Neural crest cell (in vitro differentiated cells): ENCODE measurements at regions not wholly inside any gene's neighbourhood (a gene's known extent, or its start where the extent isn't known, plus 50 kb on each side); places are given as distances from the start of the nearest gene placed in this dataset.

Source experiments
- DNase-seq: peaks from one replicate; pipeline ENCODE4 v3.0.0; 2021; ENCODE audit warnings: low read depth, mixed read lengths, low spot score
- H3K27ac Mint-ChIP-seq: one replicate; pipeline ENCODE4 v1.8.0; 2021; ENCODE audit warnings: mild to moderate bottlenecking, mixed read lengths; ENCODE audit not compliant: unreplicated experiment
- H3K27me3 Mint-ChIP-seq: 2 replicates; pipeline ENCODE4 v1.8.0; 2021; ENCODE audit warnings: low read depth, mild to moderate bottlenecking, mixed read lengths
- H3K36me3 Mint-ChIP-seq: 2 replicates; pipeline ENCODE4 v1.8.0; 2021; ENCODE audit warnings: low read depth, mild to moderate bottlenecking, mixed read lengths
- H3K4me1 Mint-ChIP-seq: 2 replicates; pipeline ENCODE4 v1.8.0; 2021; ENCODE audit warnings: mixed read lengths
- H3K4me3 Mint-ChIP-seq: one replicate; pipeline ENCODE4 v1.8.0; 2021; ENCODE audit warnings: mild to moderate bottlenecking, mixed read lengths
- H3K9me3 Mint-ChIP-seq: 2 replicates; pipeline ENCODE4 v1.8.0; 2021; ENCODE audit warnings: mixed read lengths
- TF ChIP-seq, protein P1 (sequence below): fragments of 200-600 bp; sonication (generic); conservative IDR thresholded peaks from 2 replicates; pipeline ENCODE4 v1.5.0; 2021; ENCODE audit warnings: antibody characterized with exemption, mild to moderate bottlenecking

DNA sequence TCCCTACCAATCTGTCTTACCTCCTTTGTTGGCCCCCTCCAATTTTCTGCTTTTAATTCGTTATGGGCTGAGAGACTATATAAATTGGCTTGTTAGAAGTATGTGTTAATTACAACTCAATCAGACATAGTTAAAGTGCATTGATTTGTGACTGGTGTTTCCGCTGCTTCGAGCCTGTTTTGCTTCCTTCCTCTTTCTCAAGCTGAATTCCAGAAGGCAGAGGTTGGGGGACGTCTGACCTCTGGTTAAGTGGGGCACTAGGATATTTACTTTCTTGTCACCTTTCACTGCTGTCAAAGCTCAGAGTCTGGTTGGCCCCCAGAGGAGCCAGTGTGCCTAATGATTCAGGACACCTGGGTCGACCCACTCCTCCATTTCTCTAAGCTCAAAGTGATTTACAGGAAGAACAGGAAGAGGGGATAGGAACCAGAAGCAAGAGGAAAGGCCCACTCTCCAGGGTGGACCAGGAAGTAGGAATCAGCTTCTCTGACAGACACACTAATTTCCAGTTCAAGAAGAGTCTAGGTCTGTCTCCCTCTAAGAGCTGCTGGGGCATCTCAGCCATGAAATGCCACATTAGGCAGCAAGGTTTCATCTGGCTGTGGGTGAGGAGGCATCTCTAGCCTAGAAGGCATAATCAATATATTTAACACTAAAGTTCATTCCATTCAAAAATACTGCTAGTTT, 397.2 kb upstream of the NPVF start:
- Mint-ChIP-seq H3K4me3 (no peak overlapping the region), H3K4me1 (peaks cover 12% of the 10 kb centered on the region), H3K27me3 (no peaks in the 10 kb centered on the region), H3K27ac (no peak overlapping the region), H3K36me3 (no peaks in the 10 kb centered on the region), H3K9me3 (peaks cover 3% of the 10 kb centered on the region)
- TF ChIP-seq, protein P1, sequence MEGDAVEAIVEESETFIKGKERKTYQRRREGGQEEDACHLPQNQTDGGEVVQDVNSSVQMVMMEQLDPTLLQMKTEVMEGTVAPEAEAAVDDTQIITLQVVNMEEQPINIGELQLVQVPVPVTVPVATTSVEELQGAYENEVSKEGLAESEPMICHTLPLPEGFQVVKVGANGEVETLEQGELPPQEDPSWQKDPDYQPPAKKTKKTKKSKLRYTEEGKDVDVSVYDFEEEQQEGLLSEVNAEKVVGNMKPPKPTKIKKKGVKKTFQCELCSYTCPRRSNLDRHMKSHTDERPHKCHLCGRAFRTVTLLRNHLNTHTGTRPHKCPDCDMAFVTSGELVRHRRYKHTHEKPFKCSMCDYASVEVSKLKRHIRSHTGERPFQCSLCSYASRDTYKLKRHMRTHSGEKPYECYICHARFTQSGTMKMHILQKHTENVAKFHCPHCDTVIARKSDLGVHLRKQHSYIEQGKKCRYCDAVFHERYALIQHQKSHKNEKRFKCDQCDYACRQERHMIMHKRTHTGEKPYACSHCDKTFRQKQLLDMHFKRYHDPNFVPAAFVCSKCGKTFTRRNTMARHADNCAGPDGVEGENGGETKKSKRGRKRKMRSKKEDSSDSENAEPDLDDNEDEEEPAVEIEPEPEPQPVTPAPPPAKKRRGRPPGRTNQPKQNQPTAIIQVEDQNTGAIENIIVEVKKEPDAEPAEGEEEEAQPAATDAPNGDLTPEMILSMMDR, result no peak
- DNase-seq, result no peak

DNA sequence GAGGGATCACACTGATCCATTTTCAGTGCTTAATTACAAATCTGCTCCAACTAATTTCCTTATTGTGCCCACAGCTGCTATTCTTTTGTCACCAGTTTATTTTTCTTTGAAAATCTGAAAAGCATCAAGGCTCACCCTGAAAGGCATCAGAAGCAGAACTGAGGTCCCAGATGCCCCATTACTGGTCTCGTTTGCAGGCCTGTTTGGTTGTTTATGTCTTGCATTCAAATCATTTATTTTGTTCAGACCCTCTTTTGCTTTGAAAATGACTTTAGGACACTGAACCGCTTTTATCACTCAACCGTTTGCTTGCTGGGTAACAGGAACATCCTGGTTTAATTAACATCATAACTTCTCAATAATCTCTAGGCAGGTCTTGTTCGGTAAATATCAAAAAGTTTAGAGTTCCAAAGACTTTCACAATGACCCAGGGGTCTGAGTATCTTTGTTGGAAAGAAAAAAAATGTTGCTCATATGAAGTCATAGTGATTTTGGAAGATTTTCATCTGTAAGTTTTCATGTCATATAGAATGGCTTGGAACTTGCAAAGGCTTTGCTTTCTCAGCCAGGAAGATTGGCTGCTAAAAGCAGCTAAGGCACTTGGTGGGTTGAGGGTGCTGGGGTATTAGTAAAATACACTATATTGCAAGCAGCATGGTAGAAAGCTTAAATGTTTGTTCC, 398.3 kb upstream of the NPVF start:
- Mint-ChIP-seq H3K4me3 (no peak overlapping the region), H3K27ac (no peak overlapping the region), H3K4me1 (peaks cover 12% of the 10 kb centered on the region), H3K27me3 (no peaks in the 10 kb centered on the region), H3K9me3 (peaks cover 3% of the 10 kb centered on the region), H3K36me3 (no peaks in the 10 kb centered on the region)
- TF ChIP-seq, protein P1, result no peak
- no peak for DNase-seq

DNA sequence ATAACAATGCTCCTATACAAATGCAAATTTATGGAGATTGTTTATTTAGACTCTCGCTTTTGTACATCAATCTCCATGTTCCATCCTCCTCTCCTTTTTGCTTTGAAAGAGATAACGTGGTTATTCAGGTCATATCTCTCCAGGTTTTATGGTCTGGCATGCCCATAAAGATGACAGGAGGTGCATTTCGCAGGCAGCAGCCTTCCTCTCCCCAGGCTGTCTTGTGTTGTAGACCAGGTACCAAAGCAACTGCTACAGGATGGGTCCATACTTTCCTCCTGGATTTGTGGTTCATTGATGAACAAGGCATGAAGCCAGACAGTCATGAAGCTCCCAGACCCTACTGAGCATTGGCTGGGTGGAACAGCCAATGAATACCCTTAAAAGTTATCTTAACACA, 400.2 kb upstream of the NPVF start:
- no peak for DNase-seq
- TF ChIP-seq, protein P1, result no peak
- H3K27ac Mint-ChIP-seq, result no peak overlapping the region
- H3K9me3 Mint-ChIP-seq, result peaks cover 3% of the 10 kb centered on the region
- no peak overlapping the region for H3K4me3 Mint-ChIP-seq
- H3K4me1 Mint-ChIP-seq, result peaks cover 19% of the 10 kb centered on the region
- no peaks in the 10 kb centered on the region for H3K27me3 Mint-ChIP-seq
- H3K36me3 Mint-ChIP-seq, result no peaks in the 10 kb centered on the region

DNA sequence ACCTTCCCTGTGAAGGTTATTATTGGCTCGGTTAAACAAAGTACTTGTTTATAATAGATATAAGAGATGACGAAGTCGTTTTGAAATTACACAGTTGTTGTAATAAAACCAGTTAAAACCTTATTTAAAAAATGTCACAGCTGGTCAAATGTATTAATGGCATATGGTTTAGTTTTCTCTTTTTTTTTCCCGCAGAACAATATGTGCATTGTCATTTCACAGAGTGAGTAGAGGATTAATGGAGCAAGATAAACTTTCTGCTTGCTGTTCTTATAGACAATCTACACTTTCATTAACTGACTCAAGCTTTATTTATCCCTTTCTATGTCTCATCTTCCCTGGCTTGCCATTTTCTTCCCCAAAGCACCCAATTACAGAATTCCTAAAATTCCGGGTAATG, 404.3 kb upstream of the NPVF start:
- Mint-ChIP-seq H3K4me3 (no peak overlapping the region), H3K4me1 (peaks cover 10% of the 10 kb centered on the region), H3K36me3 (no peaks in the 10 kb centered on the region), H3K27ac (no peak overlapping the region), H3K9me3 (no peaks in the 10 kb centered on the region), H3K27me3 (no peaks in the 10 kb centered on the region)
- TF ChIP-seq, protein P1, result no peak
- no peak for DNase-seq

DNA sequence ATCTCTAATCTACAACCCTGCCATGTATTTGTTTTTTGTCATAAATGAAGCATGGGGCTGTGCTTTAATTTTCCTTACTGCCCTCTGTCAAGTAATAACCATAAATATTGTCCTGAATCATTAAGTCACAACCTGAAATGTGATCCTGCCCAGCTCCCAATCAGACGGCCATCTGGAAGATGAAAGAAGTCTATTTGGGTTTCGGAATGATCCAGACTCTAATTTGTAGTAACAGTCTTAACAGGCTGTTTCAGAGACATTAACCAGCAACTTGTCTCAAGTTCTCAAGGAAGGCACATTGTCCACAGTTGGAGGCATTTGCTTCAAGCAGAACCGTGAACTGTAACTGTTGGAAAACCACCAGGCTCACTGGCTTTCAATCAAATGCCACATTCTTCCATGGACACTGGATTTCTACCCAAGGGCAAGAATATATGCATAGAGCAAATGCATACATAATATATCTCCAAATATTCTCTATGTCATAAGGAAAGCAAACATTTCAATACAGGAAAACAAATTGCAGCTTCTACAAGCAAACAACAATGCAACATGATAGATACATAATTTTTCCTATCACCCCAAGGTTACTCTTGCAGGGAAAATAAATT, 405.2 kb upstream of the NPVF start:
- no peak overlapping the region for H3K27ac Mint-ChIP-seq
- H3K9me3 Mint-ChIP-seq, result no peaks in the 10 kb centered on the region
- H3K27me3 Mint-ChIP-seq, result no peaks in the 10 kb centered on the region
- no peak for DNase-seq
- H3K4me1 Mint-ChIP-seq, result peaks cover 7% of the 10 kb centered on the region
- no peaks in the 10 kb centered on the region for H3K36me3 Mint-ChIP-seq
- TF ChIP-seq, protein P1, result no peak
- H3K4me3 Mint-ChIP-seq, result no peak overlapping the region
